Chondrocyte (in vitro differentiated cells): ENCODE measurements at regions not wholly inside any gene's neighbourhood (a gene's known extent, or its start where the extent isn't known, plus 50 kb on each side); places are given as distances from the start of the nearest gene placed in this dataset.

ENCODE experiments used
- DNase-seq: peaks from one replicate; pipeline ENCODE4 v3.0.0; 2021; ENCODE audit warnings: mixed read lengths, low spot score
- H3K27ac Mint-ChIP-seq: one replicate; pipeline ENCODE4 v1.8.0; 2021; ENCODE audit warnings: mild to moderate bottlenecking, moderate library complexity, mixed read lengths; ENCODE audit not compliant: unreplicated experiment
- H3K27me3 Mint-ChIP-seq: 2 replicates; pipeline ENCODE4 v1.8.0; 2021; ENCODE audit warnings: low read depth, mixed read lengths
- H3K36me3 Mint-ChIP-seq: 2 replicates; pipeline ENCODE4 v1.8.0; 2021; ENCODE audit warnings: low read depth, mixed read lengths
- H3K4me1 Mint-ChIP-seq: 2 replicates; pipeline ENCODE4 v1.8.0; 2021; ENCODE audit warnings: low read depth, mild to moderate bottlenecking, mixed read lengths
- H3K4me3 Mint-ChIP-seq: one replicate; pipeline ENCODE4 v1.8.0; 2021; ENCODE audit warnings: mild to moderate bottlenecking, moderate library complexity, mixed read lengths; ENCODE audit not compliant: unreplicated experiment
- H3K9me3 Mint-ChIP-seq: 2 replicates; pipeline ENCODE4 v1.8.0; 2021; ENCODE audit warnings: low read depth, mixed read lengths
- TF ChIP-seq, protein P1 (sequence below): fragments of 200-600 bp; sonication (generic); IDR thresholded peaks from 2 replicates; pipeline ENCODE4 v1.5.0; 2021; ENCODE audit warnings: antibody characterized with exemption, mild to moderate bottlenecking, moderate library complexity

DNA sequence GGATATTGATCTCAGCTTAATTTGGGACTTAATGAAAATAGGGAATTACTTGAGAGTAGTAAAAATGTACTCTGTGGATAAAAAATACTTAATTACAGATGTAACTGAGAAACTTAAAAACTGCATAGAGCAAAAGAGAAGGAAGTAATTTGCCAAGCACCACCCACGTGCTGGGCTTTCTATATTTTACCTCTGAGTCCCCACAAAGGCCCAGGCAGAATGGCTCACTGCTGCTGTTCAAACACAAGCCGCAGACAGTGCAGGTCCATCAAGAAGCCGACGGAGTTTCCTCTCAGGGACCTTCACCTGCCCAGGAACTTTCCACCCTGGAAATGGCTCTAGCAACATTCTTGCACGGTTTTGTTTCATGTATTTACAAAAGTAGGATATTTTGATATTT lies 77.2 kb upstream of the TRPM1 start:
- no peak for DNase-seq
- Mint-ChIP-seq H3K27me3 (peaks cover 3% of the 10 kb centered on the region), H3K27ac (no peak overlapping the region), H3K4me3 (no peak overlapping the region), H3K4me1 (no peaks in the 10 kb centered on the region), H3K36me3 (peaks cover 3% of the 10 kb centered on the region), H3K9me3 (peaks cover 9% of the 10 kb centered on the region)
- TF ChIP-seq, protein P1, sequence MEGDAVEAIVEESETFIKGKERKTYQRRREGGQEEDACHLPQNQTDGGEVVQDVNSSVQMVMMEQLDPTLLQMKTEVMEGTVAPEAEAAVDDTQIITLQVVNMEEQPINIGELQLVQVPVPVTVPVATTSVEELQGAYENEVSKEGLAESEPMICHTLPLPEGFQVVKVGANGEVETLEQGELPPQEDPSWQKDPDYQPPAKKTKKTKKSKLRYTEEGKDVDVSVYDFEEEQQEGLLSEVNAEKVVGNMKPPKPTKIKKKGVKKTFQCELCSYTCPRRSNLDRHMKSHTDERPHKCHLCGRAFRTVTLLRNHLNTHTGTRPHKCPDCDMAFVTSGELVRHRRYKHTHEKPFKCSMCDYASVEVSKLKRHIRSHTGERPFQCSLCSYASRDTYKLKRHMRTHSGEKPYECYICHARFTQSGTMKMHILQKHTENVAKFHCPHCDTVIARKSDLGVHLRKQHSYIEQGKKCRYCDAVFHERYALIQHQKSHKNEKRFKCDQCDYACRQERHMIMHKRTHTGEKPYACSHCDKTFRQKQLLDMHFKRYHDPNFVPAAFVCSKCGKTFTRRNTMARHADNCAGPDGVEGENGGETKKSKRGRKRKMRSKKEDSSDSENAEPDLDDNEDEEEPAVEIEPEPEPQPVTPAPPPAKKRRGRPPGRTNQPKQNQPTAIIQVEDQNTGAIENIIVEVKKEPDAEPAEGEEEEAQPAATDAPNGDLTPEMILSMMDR: no peak

DNA sequence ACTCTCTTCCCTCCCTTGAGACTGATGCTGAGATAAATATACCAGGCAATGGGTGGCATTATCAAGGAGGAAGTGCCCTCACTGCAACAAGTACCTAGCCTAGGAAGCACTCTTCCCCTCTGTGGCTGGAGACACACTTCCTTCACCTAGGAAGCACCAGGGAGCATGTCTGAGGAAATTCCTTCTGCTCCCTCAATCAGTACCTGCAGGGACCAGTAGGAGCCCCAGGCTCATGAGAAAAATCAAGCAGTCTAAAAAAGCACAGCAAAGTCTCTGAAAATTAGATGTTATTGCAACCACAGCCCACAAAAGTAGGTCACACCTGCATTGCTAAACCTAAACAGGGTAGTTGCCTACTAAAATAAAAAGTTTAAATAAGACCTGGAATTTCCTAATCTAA lies 78.2 kb upstream of the TRPM1 start:
- no peak for DNase-seq
- Mint-ChIP-seq H3K4me1 (no peaks in the 10 kb centered on the region), H3K4me3 (no peak overlapping the region), H3K27me3 (peaks cover 3% of the 10 kb centered on the region), H3K36me3 (peaks cover 3% of the 10 kb centered on the region), H3K27ac (no peak overlapping the region), H3K9me3 (peaks cover 9% of the 10 kb centered on the region)
- TF ChIP-seq, protein P1: no peak

DNA sequence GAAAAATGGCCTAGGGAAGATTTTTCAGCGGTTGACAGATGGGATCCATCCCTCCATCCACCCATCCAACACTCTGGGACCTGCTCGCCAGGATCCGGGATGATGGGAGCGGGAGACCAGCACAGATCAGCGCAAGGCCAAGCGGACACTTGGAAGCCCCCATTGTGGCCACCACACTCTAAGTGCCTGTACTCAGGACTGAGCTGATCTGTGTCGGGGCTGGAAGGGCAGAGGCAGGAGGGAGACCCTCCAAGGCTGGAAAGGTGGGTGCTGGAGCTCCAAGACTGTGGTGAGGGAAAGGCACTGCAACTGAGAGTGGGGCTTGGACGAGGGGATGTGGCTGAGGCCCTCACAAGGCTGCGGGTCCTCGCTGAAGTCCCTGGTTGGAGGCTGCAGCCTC lies 91.8 kb upstream of the TRPM1 start:
- H3K9me3 Mint-ChIP-seq: peaks cover 17% of the 10 kb centered on the region
- peaks cover 4% of the 10 kb centered on the region for H3K27me3 Mint-ChIP-seq
- no peak for DNase-seq
- H3K4me3 Mint-ChIP-seq: no peak overlapping the region
- no peak overlapping the region for H3K27ac Mint-ChIP-seq
- peaks cover 3% of the 10 kb centered on the region for H3K4me1 Mint-ChIP-seq
- TF ChIP-seq, protein P1: no peak
- H3K36me3 Mint-ChIP-seq: peaks cover 9% of the 10 kb centered on the region

DNA sequence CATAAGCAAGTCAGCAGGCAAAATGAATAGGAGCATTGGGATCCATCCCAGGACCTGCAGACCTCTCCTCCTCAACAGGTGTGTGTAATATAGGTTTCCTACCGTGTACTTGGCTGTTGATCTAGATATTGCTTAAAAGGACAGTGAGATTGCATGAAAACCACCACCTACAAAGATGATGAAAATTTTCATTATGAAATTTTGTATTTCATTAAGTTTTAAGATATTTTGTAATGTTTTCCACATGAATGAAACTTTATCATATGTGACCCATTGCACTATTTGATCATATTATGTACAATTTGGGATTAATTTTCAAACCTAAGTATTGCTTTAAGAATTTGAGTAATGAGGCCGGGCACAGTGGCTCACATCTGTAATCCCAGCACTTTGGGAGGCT lies 94.3 kb upstream of the TRPM1 start:
- Mint-ChIP-seq H3K27ac (no peak overlapping the region), H3K27me3 (peaks cover 12% of the 10 kb centered on the region), H3K4me1 (peaks cover 7% of the 10 kb centered on the region), H3K36me3 (no peaks in the 10 kb centered on the region), H3K4me3 (no peak overlapping the region), H3K9me3 (no peaks in the 10 kb centered on the region)
- TF ChIP-seq, protein P1: no peak
- no peak for DNase-seq

DNA sequence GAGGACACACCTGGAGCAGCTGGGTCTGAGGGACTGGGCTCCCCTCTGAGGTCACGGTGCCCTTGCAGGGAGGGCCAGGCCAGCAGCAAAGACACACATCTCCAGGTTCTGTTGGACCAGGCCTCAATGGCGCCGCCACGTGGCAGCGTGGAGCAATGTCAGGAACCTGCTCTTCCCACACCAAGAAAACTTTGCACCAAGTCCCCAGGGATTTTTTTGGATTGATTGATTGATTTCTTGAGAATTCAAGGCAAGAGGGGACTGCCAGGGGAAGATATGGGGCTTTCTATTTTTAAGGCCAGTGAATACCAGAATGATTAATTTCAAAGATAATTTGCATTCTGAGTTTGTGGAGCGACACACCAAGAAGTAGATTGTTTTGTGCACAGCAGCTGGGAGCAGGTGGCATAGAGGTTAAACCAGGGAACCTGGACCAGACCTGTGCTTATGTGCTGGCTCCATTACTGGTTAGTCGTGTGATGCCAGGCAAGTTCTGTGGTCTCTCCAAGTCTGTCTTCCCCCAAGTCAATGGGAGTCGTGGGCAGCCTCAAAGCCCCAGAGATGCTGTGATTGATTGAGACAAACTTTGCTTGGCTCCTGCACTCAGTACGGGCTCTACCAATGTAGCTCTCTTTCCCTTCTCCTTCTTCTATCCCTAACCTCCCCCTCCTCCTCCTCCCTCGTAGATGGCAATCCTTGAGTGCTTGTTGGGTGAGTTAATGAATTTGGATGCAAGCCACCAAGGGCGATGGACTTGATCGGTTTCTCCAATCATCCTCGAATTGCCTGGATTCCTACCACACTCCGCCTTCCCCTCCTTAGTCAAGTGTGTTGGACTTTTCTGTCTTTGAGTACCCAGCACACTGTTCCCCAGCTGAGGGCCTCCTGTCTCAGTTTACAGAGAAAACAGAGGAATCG lies 96.2 kb upstream of the TRPM1 start:
- Mint-ChIP-seq H3K27me3 (peaks cover 11% of the 10 kb centered on the region), H3K9me3 (no peaks in the 10 kb centered on the region), H3K4me3 (no peak overlapping the region), H3K4me1 (peaks cover 7% of the 10 kb centered on the region), H3K36me3 (no peaks in the 10 kb centered on the region), H3K27ac (no peak overlapping the region)
- DNase-seq: no peak
- TF ChIP-seq, protein P1: peak; percentile 75
